GM12892 (cell line): ENCODE measurements at regions not wholly inside any gene's neighbourhood (a gene's known extent, or its start where the extent isn't known, plus 50 kb on each side); places are given as distances from the start of the nearest gene placed in this dataset.

Experiments used
- DNase-seq: peaks from one replicate; pipeline ENCODE4 v3.0.0; 2011; ENCODE audit not compliant: insufficient read length
- FAIRE-seq: peaks from 2 replicates; lab custom pipeline; 2011; peaks lifted over from hg19 to GRCh38; lab: Jason Lieb, UNC
- POLR2A ChIP-seq: IDR thresholded peaks from 2 replicates; pipeline ENCODE4 v1.6.1; 2011; ENCODE audit warnings: low read depth, low read length, control low read depth
- POLR2AphosphoS5 ChIP-seq: IDR thresholded peaks from 2 replicates; pipeline ENCODE4 v1.6.1; 2011; ENCODE audit warnings: low read depth, low read length, control low read depth
- TAF1 ChIP-seq: IDR thresholded peaks from 2 replicates; pipeline ENCODE4 v1.6.1; 2011; ENCODE audit warnings: low read depth, mild to moderate bottlenecking, control low read depth, low read length, borderline replicate concordance

- FAIRE-seq (no peak), DNase-seq (no peak)
- TF ChIP-seq TAF1: no peak
- TF ChIP-seq POLR2AphosphoS5: no peak
- no peak for TF ChIP-seq POLR2A
Observed at GRCh38 chrX:148422526-148422925, 77.9 kb upstream of the AFF2 start.

- no peak for TF ChIP-seq TAF1
- TF ChIP-seq POLR2A: no peak
- TF ChIP-seq POLR2AphosphoS5: no peak
- no peak for DNase-seq
- no peak for FAIRE-seq
Observed at GRCh38 chrX:148424570-148424969, 75.8 kb upstream of the AFF2 start.

- FAIRE-seq (no peak), DNase-seq (no peak)
- no peak for TF ChIP-seq POLR2A
- no peak for TF ChIP-seq TAF1
- TF ChIP-seq POLR2AphosphoS5: no peak
Observed at GRCh38 chrX:148426467-148426866, 74.0 kb upstream of the AFF2 start.

- no peak for FAIRE-seq
- DNase-seq: no peak
- no peak for TF ChIP-seq POLR2A
- no peak for TF ChIP-seq POLR2AphosphoS5
- TF ChIP-seq TAF1: no peak
Observed at GRCh38 chrX:148441387-148441786, 59.0 kb upstream of the AFF2 start.

- no peak for DNase-seq
- TF ChIP-seq POLR2A (no peak), POLR2AphosphoS5 (no peak), TAF1 (no peak)
- FAIRE-seq: no peak
Observed at GRCh38 chrX:148443216-148443615, 57.2 kb upstream of the AFF2 start.

GRCh38 chrX:148448686-148449085 lies 51.7 kb upstream of the AFF2 start:
- FAIRE-seq (no peak), DNase-seq (no peak)
- TF ChIP-seq TAF1: no peak
- TF ChIP-seq POLR2AphosphoS5: no peak
- no peak for TF ChIP-seq POLR2A
